ENCODE measurements at regions not wholly inside any gene's neighbourhood (a gene's known extent, or its start where the extent isn't known, plus 50 kb on each side); places are given as distances from the start of the nearest gene placed in this dataset.
A peak's percentile ranks its signal among the peaks of the same experiment; 100 is the strongest.

- peaks cover 20% of the 10 kb centered on the region for H3K27me3 Mint-ChIP-seq (ENCODE audit: unreplicated experiment)
- H3K4me3 Mint-ChIP-seq (ENCODE audit: unreplicated experiment), result peak overlapping the region; percentile 90
- peak; percentile 69 for DNase-seq (ENCODE audit: low spot score)
- peak overlapping the region; percentile 99 for H3K27ac Mint-ChIP-seq (ENCODE audit: unreplicated experiment)
- TF ChIP-seq, protein P1, sequence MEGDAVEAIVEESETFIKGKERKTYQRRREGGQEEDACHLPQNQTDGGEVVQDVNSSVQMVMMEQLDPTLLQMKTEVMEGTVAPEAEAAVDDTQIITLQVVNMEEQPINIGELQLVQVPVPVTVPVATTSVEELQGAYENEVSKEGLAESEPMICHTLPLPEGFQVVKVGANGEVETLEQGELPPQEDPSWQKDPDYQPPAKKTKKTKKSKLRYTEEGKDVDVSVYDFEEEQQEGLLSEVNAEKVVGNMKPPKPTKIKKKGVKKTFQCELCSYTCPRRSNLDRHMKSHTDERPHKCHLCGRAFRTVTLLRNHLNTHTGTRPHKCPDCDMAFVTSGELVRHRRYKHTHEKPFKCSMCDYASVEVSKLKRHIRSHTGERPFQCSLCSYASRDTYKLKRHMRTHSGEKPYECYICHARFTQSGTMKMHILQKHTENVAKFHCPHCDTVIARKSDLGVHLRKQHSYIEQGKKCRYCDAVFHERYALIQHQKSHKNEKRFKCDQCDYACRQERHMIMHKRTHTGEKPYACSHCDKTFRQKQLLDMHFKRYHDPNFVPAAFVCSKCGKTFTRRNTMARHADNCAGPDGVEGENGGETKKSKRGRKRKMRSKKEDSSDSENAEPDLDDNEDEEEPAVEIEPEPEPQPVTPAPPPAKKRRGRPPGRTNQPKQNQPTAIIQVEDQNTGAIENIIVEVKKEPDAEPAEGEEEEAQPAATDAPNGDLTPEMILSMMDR (IDR thresholded peaks at IDR 0.05; ENCODE audit: unreplicated experiment), result no peak
- no peaks in the 10 kb centered on the region for H3K9me3 Mint-ChIP-seq (ENCODE audit: unreplicated experiment)
- peaks cover 27% of the 10 kb centered on the region for H3K4me1 Mint-ChIP-seq (ENCODE audit: unreplicated experiment)
- peaks cover 9% of the 10 kb centered on the region for H3K36me3 Mint-ChIP-seq (ENCODE audit: low read depth, unreplicated experiment)
Measured at GRCh38 chr6:26156850-26157250, 69.6 kb downstream of the HFE start.

- DNase-seq (ENCODE audit: low spot score), result peak; percentile 60
- TF ChIP-seq, protein P1 (IDR thresholded peaks at IDR 0.05; ENCODE audit: unreplicated experiment), result no peak
- peaks cover 27% of the 10 kb centered on the region for H3K4me1 Mint-ChIP-seq (ENCODE audit: unreplicated experiment)
- H3K27ac Mint-ChIP-seq (ENCODE audit: unreplicated experiment), result peak overlapping the region; percentile 98
- H3K36me3 Mint-ChIP-seq (ENCODE audit: low read depth, unreplicated experiment), result peaks cover 9% of the 10 kb centered on the region
- no peaks in the 10 kb centered on the region for H3K9me3 Mint-ChIP-seq (ENCODE audit: unreplicated experiment)
- H3K4me3 Mint-ChIP-seq (ENCODE audit: unreplicated experiment), result peak overlapping the region; percentile 90
- H3K27me3 Mint-ChIP-seq (ENCODE audit: unreplicated experiment), result peaks cover 20% of the 10 kb centered on the region
Measured at GRCh38 chr6:26157251-26158075, 70.2 kb downstream of the HFE start.

GRCh38 chr6:26158076-26158580 is 70.9 kb downstream of the HFE start:
- TF ChIP-seq, protein P1 (IDR thresholded peaks at IDR 0.05; ENCODE audit: unreplicated experiment), result no peak
- Mint-ChIP-seq H3K4me1 (ENCODE audit: unreplicated experiment) (peaks cover 27% of the 10 kb centered on the region), H3K36me3 (ENCODE audit: low read depth, unreplicated experiment) (peaks cover 9% of the 10 kb centered on the region), H3K27me3 (ENCODE audit: unreplicated experiment) (peaks cover 20% of the 10 kb centered on the region), H3K27ac (ENCODE audit: unreplicated experiment) (peak overlapping the region; percentile 98), H3K4me3 (ENCODE audit: unreplicated experiment) (peak overlapping the region; percentile 90), H3K9me3 (ENCODE audit: unreplicated experiment) (no peaks in the 10 kb centered on the region)
- DNase-seq (ENCODE audit: low spot score), result peak; percentile 61

DNA sequence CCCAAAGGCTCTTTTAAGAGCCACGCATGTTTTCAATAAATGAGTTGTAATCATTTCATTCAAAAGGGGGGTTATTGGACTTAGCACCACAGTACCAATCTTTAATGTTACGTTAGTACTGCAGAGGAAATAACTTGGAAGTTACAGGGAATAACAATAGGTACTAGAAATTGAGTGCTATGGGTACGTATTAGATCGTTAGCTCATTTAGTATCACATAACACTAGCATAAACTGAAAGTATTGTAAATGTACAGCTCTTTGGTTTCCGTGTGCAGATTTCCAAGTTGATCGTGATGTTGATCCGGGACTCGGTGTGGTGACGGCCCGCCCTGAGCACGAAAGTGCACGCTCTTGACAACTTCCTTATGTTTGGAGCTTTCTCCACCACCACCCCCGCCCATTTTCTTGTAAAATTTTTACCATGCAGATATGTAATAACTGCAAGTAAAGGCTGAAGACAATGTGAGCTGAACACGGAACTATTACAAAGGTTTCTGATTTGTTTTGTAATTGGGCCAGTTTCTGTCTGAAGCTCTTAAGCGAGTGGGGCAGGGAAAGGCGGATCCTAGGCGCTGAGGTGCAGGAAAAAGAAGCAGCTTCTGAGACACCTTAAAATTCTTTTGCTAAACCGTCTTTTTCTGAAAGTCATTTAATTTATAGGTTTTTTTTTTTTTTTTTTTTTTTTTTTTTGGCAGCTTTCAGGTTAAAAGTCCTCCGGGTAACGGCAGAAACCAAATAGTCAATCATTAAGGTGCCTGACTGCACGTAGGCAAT is 71.5 kb downstream of the HFE start:
- H3K4me3 Mint-ChIP-seq (ENCODE audit: unreplicated experiment), result peak overlapping the region; percentile 90
- H3K36me3 Mint-ChIP-seq (ENCODE audit: low read depth, unreplicated experiment), result peaks cover 9% of the 10 kb centered on the region
- TF ChIP-seq, protein P1 (IDR thresholded peaks at IDR 0.05; ENCODE audit: unreplicated experiment), result no peak
- H3K27me3 Mint-ChIP-seq (ENCODE audit: unreplicated experiment), result peaks cover 20% of the 10 kb centered on the region
- DNase-seq (ENCODE audit: low spot score), result peak; percentile 36
- no peaks in the 10 kb centered on the region for H3K9me3 Mint-ChIP-seq (ENCODE audit: unreplicated experiment)
- peak overlapping the region; percentile 98 for H3K27ac Mint-ChIP-seq (ENCODE audit: unreplicated experiment)
- H3K4me1 Mint-ChIP-seq (ENCODE audit: unreplicated experiment), result peaks cover 27% of the 10 kb centered on the region
